ENCODE measurements at regions not wholly inside any gene's neighbourhood (a gene's known extent, or its start where the extent isn't known, plus 50 kb on each side); places are given as distances from the start of the nearest gene placed in this dataset.

GRCh38 chr21:34255073-34255472 is 108.7 kb upstream of the KCNE2 start:
- no peak for TF ChIP-seq EZH2 (IDR thresholded peaks at IDR 0.05; ENCODE audit: borderline replicate concordance, low read length)
- TF ChIP-seq, protein P1, sequence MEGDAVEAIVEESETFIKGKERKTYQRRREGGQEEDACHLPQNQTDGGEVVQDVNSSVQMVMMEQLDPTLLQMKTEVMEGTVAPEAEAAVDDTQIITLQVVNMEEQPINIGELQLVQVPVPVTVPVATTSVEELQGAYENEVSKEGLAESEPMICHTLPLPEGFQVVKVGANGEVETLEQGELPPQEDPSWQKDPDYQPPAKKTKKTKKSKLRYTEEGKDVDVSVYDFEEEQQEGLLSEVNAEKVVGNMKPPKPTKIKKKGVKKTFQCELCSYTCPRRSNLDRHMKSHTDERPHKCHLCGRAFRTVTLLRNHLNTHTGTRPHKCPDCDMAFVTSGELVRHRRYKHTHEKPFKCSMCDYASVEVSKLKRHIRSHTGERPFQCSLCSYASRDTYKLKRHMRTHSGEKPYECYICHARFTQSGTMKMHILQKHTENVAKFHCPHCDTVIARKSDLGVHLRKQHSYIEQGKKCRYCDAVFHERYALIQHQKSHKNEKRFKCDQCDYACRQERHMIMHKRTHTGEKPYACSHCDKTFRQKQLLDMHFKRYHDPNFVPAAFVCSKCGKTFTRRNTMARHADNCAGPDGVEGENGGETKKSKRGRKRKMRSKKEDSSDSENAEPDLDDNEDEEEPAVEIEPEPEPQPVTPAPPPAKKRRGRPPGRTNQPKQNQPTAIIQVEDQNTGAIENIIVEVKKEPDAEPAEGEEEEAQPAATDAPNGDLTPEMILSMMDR (IDR thresholded peaks at IDR 0.05; ENCODE audit: low read length), result no peak
